ENCODE measurements at regions not wholly inside any gene's neighbourhood (a gene's known extent, or its start where the extent isn't known, plus 50 kb on each side); places are given as distances from the start of the nearest gene placed in this dataset.

DNA sequence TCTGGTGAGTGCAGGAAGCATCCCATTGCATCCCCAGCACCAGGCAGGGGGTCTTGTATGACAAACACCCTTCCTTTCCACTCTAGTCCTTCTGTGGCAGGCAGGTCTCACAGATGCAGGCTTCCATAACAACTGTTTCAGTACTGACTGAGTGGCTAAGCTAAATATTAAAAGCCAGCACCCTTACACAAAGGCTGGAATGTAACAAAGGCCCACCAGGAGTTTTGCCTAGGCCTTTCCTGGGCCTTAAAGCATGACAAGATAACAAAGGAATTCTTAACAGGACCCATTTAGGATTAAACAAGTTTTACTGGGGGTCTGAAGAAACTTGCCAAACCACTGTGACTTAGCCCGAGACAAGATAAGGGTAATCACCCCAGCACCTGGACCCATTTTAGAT lies 228.9 kb upstream of the RPL38 start:
- TF ChIP-seq, protein P1, sequence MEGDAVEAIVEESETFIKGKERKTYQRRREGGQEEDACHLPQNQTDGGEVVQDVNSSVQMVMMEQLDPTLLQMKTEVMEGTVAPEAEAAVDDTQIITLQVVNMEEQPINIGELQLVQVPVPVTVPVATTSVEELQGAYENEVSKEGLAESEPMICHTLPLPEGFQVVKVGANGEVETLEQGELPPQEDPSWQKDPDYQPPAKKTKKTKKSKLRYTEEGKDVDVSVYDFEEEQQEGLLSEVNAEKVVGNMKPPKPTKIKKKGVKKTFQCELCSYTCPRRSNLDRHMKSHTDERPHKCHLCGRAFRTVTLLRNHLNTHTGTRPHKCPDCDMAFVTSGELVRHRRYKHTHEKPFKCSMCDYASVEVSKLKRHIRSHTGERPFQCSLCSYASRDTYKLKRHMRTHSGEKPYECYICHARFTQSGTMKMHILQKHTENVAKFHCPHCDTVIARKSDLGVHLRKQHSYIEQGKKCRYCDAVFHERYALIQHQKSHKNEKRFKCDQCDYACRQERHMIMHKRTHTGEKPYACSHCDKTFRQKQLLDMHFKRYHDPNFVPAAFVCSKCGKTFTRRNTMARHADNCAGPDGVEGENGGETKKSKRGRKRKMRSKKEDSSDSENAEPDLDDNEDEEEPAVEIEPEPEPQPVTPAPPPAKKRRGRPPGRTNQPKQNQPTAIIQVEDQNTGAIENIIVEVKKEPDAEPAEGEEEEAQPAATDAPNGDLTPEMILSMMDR (IDR thresholded peaks at IDR 0.05), result no peak
- TF ChIP-seq POLR2A (IDR thresholded peaks at IDR 0.05), result no peak

Data from right lobe of liver (tissue), 4 donors.